Panc1 (cell line): ENCODE measurements at regions not wholly inside any gene's neighbourhood (a gene's known extent, or its start where the extent isn't known, plus 50 kb on each side); places are given as distances from the start of the nearest gene placed in this dataset.

ENCODE experiments used
- CTCF ChIP-seq: fragments of 450-650 bp; IDR thresholded peaks from 2 replicates; pipeline ENCODE4 v1.5.1; 2017; ENCODE audit warnings: mild to moderate bottlenecking
- POLR2AphosphoS5 ChIP-seq: IDR thresholded peaks from 2 replicates; pipeline ENCODE4 v1.6.1; 2012; ENCODE audit warnings: mild to moderate bottlenecking, low read depth, low read length, moderate library complexity
- REST ChIP-seq, 2 experiments: IDR thresholded peaks; 2 replicates each; pipeline ENCODE4 v1.6.1; 2011 to 2012; ENCODE audit warnings: low read depth in 2 of 2, control low read depth in 1 of 2, low read length in 1 of 2, mild to moderate bottlenecking in 1 of 2, moderate library complexity in 1 of 2; ENCODE audit not compliant: insufficient read depth in 1 of 2
- SIN3A ChIP-seq: IDR thresholded peaks from 2 replicates; pipeline ENCODE4 v1.6.1; 2012; ENCODE audit warnings: low read depth, mild to moderate bottlenecking, low read length, moderate library complexity, borderline replicate concordance; ENCODE audit not compliant: insufficient read depth
- TCF7L2 ChIP-seq: IDR thresholded peaks from 2 replicates; pipeline ENCODE4 v1.6.1; 2011; ENCODE audit warnings: mild to moderate bottlenecking, low read depth, low read length, inconsistent platforms

- TF ChIP-seq TCF7L2 (no peak), CTCF (no peak), POLR2AphosphoS5 (no peak), REST (IDR thresholded peaks at IDR 0.05; ENCODE audit: insufficient read depth in 1 of 2, low read depth in 2 of 2, low read length in 1 of 2) (no peak), SIN3A (no peak)
These were observed 194.0 kb downstream of the MBD2 start for GRCh38 chr18:54030434-54030833.
